Ectodermal cell (in vitro differentiated cells): ENCODE measurements at regions not wholly inside any gene's neighbourhood (a gene's known extent, or its start where the extent isn't known, plus 50 kb on each side); places are given as distances from the start of the nearest gene placed in this dataset.

Experiments
- H3K27ac ChIP-seq: 2 replicates; pipeline ENCODE4 v1.7.0; 2013; ENCODE audit warnings: mild to moderate bottlenecking, low read depth, low read length; ENCODE audit not compliant: insufficient read depth, poor library complexity, severe bottlenecking
- H3K27me3 ChIP-seq: 2 replicates; pipeline ENCODE4 v1.7.0; 2013; ENCODE audit warnings: mild to moderate bottlenecking, low read length; ENCODE audit not compliant: insufficient read depth, control insufficient read depth, poor library complexity, severe bottlenecking
- H3K36me3 ChIP-seq: one replicate; pipeline ENCODE4 v1.7.0; 2013; ENCODE audit warnings: low read length; ENCODE audit not compliant: control insufficient read depth, insufficient read depth
- H3K4me1 ChIP-seq: one replicate; pipeline ENCODE4 v1.7.0; 2013; ENCODE audit warnings: low read length; ENCODE audit not compliant: control insufficient read depth, insufficient read depth
- H3K4me3 ChIP-seq: 2 replicates; pipeline ENCODE4 v1.7.0; 2013; ENCODE audit warnings: low read depth, low read length, control low read depth; ENCODE audit not compliant: insufficient read depth
- H3K9me3 ChIP-seq: 2 replicates; pipeline ENCODE4 v1.7.0; 2013; ENCODE audit warnings: mild to moderate bottlenecking, low read length, moderate library complexity; ENCODE audit not compliant: control insufficient read depth
- WGBS, 2 experiments: methylation state at CpG; one replicate each; pipeline ENCODE4 v1.1.7; 2013; ENCODE audit warnings: missing lambda C conversion rate in 2 of 2; 5-methylcytosine and 5-hydroxymethylcytosine counted together

DNA sequence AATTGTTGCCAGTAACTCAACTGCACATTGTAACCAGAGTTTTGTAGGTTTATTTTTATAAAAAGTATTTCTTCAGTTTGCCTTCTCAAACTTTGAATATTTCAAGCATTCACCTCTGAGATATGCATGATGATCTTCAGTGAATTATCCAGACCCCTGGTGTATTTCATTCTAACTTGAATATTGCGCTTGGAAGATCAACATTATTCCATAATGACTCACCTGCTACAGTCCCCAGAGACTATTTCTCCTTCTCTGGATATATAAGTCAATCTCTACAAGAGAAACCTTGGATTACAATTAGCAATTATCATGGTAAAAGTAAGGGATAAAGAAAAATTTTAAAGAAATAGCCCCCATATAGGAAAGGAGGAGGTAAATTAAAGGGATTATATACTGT lies 1041.0 kb downstream of the TLE1 start:
- Histone ChIP-seq H3K27me3 (no peaks in the 10 kb centered on the region), H3K27ac (no peak overlapping the region), H3K9me3 (no peaks in the 10 kb centered on the region), H3K4me1 (no peaks in the 10 kb centered on the region), H3K4me3 (no peak overlapping the region), H3K36me3 (no peaks in the 10 kb centered on the region)
- 92 to 100% methylated on average over 1 of the region's 1 CpG for WGBS, 2 experiments

DNA sequence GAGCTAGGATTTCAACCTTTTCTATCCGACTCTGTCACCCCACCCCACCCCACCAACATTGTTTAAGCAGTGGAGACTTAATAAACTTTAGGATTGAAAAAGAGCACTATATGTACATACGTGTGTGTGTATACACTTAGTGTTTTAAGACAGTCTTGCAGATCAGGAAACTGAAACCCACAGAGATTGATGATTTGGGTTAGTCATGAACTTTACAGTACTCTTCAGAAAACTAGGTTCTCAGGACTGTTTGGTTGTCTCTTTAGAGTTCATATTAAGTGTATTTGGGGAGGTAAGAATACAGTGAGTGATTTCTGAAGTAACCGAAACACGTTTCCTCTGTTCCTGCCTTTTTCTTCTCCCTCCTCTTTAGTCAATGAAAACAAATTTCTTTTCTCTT lies 1043.1 kb downstream of the TLE1 start:
- Histone ChIP-seq H3K4me1 (no peaks in the 10 kb centered on the region), H3K9me3 (no peaks in the 10 kb centered on the region), H3K27ac (no peak overlapping the region), H3K36me3 (no peaks in the 10 kb centered on the region), H3K27me3 (no peaks in the 10 kb centered on the region), H3K4me3 (no peak overlapping the region)
- WGBS, 2 experiments = 89 to 96% methylated on average over 1 to 2 of the region's 4 CpGs

DNA sequence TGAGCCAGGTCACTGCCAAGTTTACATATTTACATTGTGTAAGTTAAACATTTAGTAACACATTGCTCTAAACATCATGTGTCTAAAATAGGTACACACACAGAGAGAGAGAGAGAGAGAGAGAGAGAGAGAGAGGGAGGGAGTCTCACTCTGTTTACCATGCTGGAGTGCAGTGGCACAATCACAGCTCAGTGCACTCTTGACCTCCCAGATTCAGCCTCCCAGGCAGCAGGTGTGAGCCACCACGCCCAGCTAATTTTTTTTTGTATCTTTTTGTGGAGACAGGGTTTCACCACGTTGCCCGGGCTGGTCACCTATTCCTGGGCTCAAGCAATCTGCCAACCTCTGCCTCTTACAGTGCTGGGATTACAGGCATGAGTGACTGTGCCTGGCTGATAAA lies 1045.3 kb downstream of the TLE1 start:
- WGBS, 2 experiments = 77 to 89% methylated on average over 3 of the region's 3 CpGs
- no peak overlapping the region for H3K27ac ChIP-seq

DNA sequence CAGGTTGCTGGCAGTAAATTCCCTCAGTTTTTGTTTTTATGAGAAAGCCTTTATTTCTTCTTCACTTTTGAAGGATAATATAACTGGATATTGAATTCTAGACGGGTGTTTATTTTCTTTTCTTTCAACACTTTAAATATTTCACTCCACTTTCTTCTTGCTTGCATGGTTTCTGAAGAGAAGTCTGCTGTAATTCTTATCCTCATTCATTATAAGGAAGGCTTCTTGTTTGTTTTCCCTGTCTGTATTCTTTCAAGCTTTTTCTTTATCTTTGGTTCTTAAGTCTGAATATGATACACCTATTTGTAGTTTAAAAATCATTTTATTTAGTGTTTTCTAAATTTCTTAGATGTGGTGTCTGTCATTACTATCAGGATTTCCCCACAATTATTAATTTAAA lies 1054.3 kb downstream of the TLE1 start:
- no peaks in the 10 kb centered on the region for H3K9me3 ChIP-seq
- H3K4me1 ChIP-seq = no peaks in the 10 kb centered on the region
- WGBS, 2 experiments = 100% methylated on average over 1 of the region's 1 CpG; no CpG with 5 or more reads in 1 of the 2 experiments
- H3K36me3 ChIP-seq = no peaks in the 10 kb centered on the region
- H3K27ac ChIP-seq = no peak overlapping the region
- no peak overlapping the region for H3K4me3 ChIP-seq
- H3K27me3 ChIP-seq = no peaks in the 10 kb centered on the region

More for the DNA sequence above, 1045.3 kb downstream of the TLE1 start:
- H3K4me1 ChIP-seq = no peaks in the 10 kb centered on the region
- H3K36me3 ChIP-seq = no peaks in the 10 kb centered on the region
- H3K9me3 ChIP-seq = no peaks in the 10 kb centered on the region
- no peak overlapping the region for H3K4me3 ChIP-seq
- no peaks in the 10 kb centered on the region for H3K27me3 ChIP-seq

DNA sequence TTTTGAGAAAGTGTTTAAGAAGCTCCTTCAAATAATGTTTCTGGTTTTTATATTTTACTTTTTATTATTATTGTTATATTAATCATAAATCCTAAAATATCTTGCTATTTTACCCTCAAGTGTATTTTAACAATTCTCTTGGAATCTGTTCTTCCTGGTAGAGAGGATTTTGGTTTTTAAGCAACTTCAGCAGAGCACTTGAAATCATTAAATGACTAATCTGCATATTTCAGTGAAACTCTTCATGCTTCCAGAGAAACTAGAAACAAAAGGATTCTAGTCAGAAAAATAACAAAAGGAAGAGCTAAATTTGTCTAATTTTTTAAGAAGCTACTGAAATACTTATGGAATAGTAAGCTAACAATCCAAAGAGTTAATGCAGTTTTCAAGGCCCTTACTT lies 1057.3 kb downstream of the TLE1 start:
- H3K27me3 ChIP-seq = no peaks in the 10 kb centered on the region

DNA sequence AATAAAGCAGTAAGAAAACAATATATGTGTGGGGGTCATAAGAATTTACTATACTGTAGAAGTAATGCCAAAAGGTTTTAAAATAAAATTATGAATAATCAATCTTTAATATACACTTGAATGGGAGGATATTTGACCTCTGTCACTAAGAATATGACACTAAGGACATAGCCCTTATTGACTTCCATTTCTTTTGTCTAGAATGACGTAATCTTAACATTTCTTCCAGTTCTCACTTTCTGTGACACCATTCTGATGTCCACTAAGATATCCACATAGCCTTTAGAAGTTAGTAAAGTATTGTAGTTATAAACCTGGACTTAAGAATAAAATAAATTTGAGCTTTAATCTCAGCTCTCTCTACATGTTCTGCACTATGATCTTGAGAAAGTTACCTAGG lies 1050.7 kb downstream of the TLE4 start:
- H3K36me3 ChIP-seq = no peaks in the 10 kb centered on the region

More for the DNA sequence above, 1057.3 kb downstream of the TLE1 start:
- no peak overlapping the region for H3K4me3 ChIP-seq
- no peaks in the 10 kb centered on the region for H3K4me1 ChIP-seq
- no peaks in the 10 kb centered on the region for H3K9me3 ChIP-seq
- H3K36me3 ChIP-seq = no peaks in the 10 kb centered on the region
- H3K27ac ChIP-seq = no peak overlapping the region

DNA sequence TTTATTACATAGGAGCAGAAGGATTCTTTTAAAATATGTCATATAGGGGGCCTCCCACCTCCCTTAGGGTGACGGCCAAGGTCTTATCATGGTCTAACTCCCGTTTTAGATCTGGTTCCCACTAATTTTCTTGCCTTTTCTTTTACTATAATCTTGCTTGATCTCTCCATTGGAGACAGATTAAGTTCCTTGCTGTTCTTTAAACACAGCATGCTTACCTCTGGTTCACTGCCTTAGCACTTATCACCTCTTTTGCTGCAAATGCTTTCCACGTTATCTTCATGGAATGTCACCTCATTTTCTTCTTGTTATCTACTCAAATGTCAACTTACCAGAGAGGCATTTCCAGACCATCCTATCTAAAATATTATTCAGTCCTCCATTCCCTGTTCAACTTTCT lies 1047.6 kb downstream of the TLE4 start:
- Histone ChIP-seq H3K4me1 (no peaks in the 10 kb centered on the region), H3K27me3 (no peaks in the 10 kb centered on the region), H3K4me3 (no peak overlapping the region), H3K27ac (no peak overlapping the region), H3K36me3 (no peaks in the 10 kb centered on the region), H3K9me3 (no peaks in the 10 kb centered on the region)
- 89 to 94% methylated on average over 3 of the region's 3 CpGs for WGBS, 2 experiments

More for the DNA sequence above, 1050.7 kb downstream of the TLE4 start:
- Histone ChIP-seq H3K4me1 (no peaks in the 10 kb centered on the region), H3K4me3 (no peak overlapping the region), H3K9me3 (no peaks in the 10 kb centered on the region), H3K27ac (no peak overlapping the region), H3K27me3 (no peaks in the 10 kb centered on the region)
- WGBS, 2 experiments = 77 to 100% methylated on average over 1 of the region's 1 CpG

DNA sequence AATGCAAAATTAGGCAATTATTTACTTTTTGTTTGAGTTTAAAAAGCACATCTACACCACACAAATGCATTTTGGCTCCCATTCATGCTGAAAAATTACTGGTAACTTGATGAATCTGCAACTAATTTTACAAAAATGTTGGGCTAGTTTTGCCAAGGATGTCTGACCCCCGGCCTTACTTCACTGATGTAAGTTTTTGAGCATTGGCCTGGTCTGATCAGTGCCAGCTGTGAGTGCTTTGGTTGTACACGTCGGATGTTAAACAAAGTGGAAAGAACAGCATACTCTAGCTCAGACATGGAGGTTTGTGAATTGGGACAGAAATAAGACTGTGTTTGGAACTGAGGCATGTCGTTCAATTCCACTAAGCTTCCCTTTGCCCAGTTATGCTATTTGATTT lies 1044.2 kb downstream of the TLE4 start:
- Histone ChIP-seq H3K4me1 (no peaks in the 10 kb centered on the region), H3K27ac (no peak overlapping the region), H3K9me3 (no peaks in the 10 kb centered on the region), H3K4me3 (no peak overlapping the region), H3K27me3 (no peaks in the 10 kb centered on the region), H3K36me3 (no peaks in the 10 kb centered on the region)
- 93 to 95% methylated on average over 3 to 4 of the region's 4 CpGs for WGBS, 2 experiments

DNA sequence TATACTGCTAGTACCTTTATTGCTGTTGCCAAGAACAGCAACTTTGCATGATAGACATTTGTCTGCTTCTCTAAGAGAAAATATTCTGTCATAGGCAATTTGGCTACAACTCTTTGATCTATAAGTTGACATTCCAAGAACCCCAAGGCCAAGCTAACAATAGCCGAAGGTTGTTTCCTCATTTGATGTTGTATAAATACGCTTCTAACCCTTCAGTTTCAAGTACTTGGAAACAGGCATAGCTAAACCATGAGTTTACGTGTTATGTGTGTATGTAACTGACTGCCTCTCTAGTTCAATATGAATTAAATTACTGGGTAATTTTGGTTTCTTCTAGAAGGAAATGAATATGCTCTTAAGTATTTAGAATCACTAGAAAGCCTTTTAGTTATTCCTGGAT lies 1034.0 kb downstream of the TLE4 start:
- Histone ChIP-seq H3K27me3 (no peaks in the 10 kb centered on the region), H3K36me3 (no peaks in the 10 kb centered on the region), H3K4me3 (no peak overlapping the region), H3K9me3 (no peaks in the 10 kb centered on the region), H3K27ac (no peak overlapping the region), H3K4me1 (no peaks in the 10 kb centered on the region)
- 92 to 93% methylated on average over 3 of the region's 3 CpGs for WGBS, 2 experiments

DNA sequence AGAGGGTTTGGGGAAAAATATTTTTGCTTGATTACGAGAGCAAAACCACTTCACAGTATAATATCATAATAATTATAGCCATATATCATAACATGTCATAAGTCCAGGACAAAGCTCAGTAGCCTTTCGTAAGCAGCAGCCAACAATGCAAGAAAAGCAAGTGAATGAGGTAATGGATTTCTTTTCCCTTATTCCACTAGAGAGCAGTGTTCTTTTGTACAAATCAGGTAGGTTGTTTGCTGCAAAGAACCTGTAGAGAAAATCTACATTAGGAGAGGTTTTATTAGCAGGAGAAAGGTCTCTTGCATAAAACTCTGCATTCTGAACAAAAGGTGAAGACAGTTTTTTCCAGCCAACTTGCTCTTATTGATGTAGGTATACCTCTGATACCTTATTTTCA lies 1033.4 kb downstream of the TLE4 start:
- Histone ChIP-seq H3K4me3 (no peak overlapping the region), H3K4me1 (no peaks in the 10 kb centered on the region), H3K9me3 (no peaks in the 10 kb centered on the region), H3K36me3 (no peaks in the 10 kb centered on the region), H3K27ac (no peak overlapping the region), H3K27me3 (no peaks in the 10 kb centered on the region)
- WGBS, 2 experiments = 50 to 69% methylated on average over 1 of the region's 2 CpGs

DNA sequence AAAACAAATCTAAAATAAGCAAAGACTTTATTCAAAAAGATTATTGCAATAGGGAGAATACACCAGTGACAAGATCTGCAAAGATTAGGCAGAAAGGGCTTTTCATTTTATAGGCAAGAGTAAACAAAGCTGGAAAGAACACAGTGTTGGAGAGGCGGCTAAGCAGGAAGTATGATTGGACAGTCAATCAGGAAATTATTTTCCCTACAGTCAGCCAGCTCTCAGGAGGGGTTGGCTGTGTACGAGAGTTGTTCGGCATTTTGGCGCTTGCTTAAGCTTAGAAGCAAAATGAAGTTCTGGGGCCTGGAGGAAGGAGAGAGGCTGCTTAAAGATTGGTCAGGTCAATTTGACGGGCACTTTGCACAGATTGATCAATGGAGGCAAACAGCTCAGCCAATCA lies 1030.5 kb downstream of the TLE4 start:
- no peaks in the 10 kb centered on the region for H3K9me3 ChIP-seq
- no peak overlapping the region for H3K4me3 ChIP-seq
- no peaks in the 10 kb centered on the region for H3K4me1 ChIP-seq
- H3K36me3 ChIP-seq = no peaks in the 10 kb centered on the region
- H3K27me3 ChIP-seq = no peaks in the 10 kb centered on the region
- 95 to 96% methylated on average over 5 of the region's 5 CpGs for WGBS, 2 experiments
- no peak overlapping the region for H3K27ac ChIP-seq
